Naive thymus-derived CD8-positive, alpha-beta T cell (primary cell): ENCODE measurements at regions not wholly inside any gene's neighbourhood (a gene's known extent, or its start where the extent isn't known, plus 50 kb on each side); places are given as distances from the start of the nearest gene placed in this dataset.
"Not testable (repeated sequence)": the region's sequence is repeated elsewhere in the genome, so short reads cannot be mapped to it uniquely, and the experiment has no call there.

ENCODE experiments used
- ATAC-seq, 2 donors: fragments of 150-1000 bp; cut with Tn5 transposase in 1 of 2; sonication (Bioruptor Pico), chemical (Tn5 transposase) in 1 of 2; 1 replicate in 1 of 2; 2 replicates in 1 of 2; pipeline ENCODE4 v1.10.0; 2021; ENCODE audit warnings: mild to moderate bottlenecking in 2 of 2, moderate library complexity in 2 of 2
- POLR2A ChIA-PET: fragments of 350-600 bp; sonication (Branson Sonifier 250); formaldehyde crosslinking; loops from one replicate; lab custom pipeline; 2021; ENCODE audit warnings: antibody characterized with exemption; lab: Charles Lee
- DNase-seq, 10 donors: peaks; one replicate each; pipeline versions ENCODE4 v3.0.0 to v3.0.0-alpha.2; 2020 to 2022
- H3K27ac Mint-ChIP-seq, 10 donors: one replicate each; pipeline ENCODE4 v1.8.0; 2020 to 2022; ENCODE audit warnings: mild to moderate bottlenecking in 10 of 10, mixed read lengths in 10 of 10, moderate library complexity in 4 of 10, inconsistent platforms in 1 of 10
- H3K27me3 Mint-ChIP-seq, 5 donors: one replicate each; pipeline ENCODE4 v1.8.0; 2021 to 2022; ENCODE audit warnings: mixed read lengths in 5 of 5
- H3K36me3 Mint-ChIP-seq, 3 donors: one replicate each; pipeline ENCODE4 v1.8.0; 2020 to 2022; ENCODE audit warnings: mixed read lengths in 3 of 3, mild to moderate bottlenecking in 2 of 3, inconsistent platforms in 1 of 3
- H3K4me1 Mint-ChIP-seq, 4 donors: one replicate each; pipeline ENCODE4 v1.8.0; 2021 to 2022; ENCODE audit warnings: mixed read lengths in 4 of 4
- H3K4me3 Mint-ChIP-seq, 10 donors: one replicate each; pipeline ENCODE4 v1.8.0; 2020 to 2022; ENCODE audit warnings: mild to moderate bottlenecking in 10 of 10, mixed read lengths in 10 of 10, moderate library complexity in 6 of 10, inconsistent platforms in 1 of 10
- H3K9me3 Mint-ChIP-seq, 9 donors: one replicate each; pipeline ENCODE4 v1.8.0; 2020 to 2022; ENCODE audit warnings: mixed read lengths in 9 of 9, mild to moderate bottlenecking in 3 of 9, inconsistent platforms in 1 of 9, moderate library complexity in 1 of 9

DNA sequence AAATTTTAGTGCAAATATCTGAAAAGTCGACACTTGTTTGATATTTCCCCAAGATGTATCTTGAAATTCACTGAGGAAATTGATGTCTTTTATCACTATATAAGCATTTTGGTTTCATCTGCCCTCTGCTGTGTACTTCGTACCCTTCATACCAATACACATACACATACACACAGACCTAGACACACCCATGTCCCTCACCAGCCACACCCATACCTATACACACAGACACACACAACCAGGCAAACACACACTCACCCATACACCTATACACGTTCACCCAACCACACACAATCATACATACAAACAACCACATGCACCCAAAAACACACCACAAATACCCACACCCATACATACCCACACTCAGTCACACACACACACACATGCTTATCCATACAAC lies 367.8 kb downstream of the HINT1 start:
- H3K27me3 Mint-ChIP-seq: peaks cover 0 to 15% (median 0%) of the 10 kb centered on the region in 5 donors
- no peak overlapping the region for H3K27ac Mint-ChIP-seq
- DNase-seq: no peak
- H3K4me1 Mint-ChIP-seq: no peaks in the 10 kb centered on the region
- no peak overlapping the region for H3K4me3 Mint-ChIP-seq
- peaks cover 4 to 33% (median 11%) of the 10 kb centered on the region in 9 donors for H3K9me3 Mint-ChIP-seq
- H3K36me3 Mint-ChIP-seq: peaks cover 0 to 17% (median 3%) of the 10 kb centered on the region in 3 donors
- ATAC-seq: no peak
- POLR2A ChIA-PET: no interaction called here

DNA sequence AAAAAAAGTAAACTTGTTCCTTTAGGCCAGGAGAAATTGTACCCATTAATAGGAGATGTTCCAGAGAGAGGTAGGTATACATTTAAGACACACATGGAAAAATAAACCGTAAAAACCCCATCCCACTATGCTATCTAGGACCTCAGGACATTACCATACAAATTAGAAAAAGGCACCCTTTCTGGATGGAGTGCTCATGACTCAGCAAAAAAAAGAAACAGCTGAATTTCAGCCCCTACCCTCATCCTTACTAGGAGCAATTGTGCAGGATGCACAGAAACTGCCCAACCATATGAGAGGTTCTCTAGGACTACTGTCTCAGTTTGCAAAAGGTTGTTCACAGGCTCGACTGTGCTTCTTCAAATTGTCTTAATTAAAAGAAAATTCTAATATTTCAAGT lies 368.2 kb downstream of the HINT1 start:
- peaks cover 0 to 17% (median 3%) of the 10 kb centered on the region in 3 donors for H3K36me3 Mint-ChIP-seq
- peaks cover 4 to 32% (median 11%) of the 10 kb centered on the region in 9 donors for H3K9me3 Mint-ChIP-seq
- no peak overlapping the region for H3K27ac Mint-ChIP-seq
- DNase-seq (no peak), ATAC-seq (no peak)
- H3K4me3 Mint-ChIP-seq: no peak overlapping the region
- peaks cover 0 to 12% (median 0%) of the 10 kb centered on the region in 5 donors for H3K27me3 Mint-ChIP-seq
- POLR2A ChIA-PET: no interaction called here
- no peaks in the 10 kb centered on the region for H3K4me1 Mint-ChIP-seq

DNA sequence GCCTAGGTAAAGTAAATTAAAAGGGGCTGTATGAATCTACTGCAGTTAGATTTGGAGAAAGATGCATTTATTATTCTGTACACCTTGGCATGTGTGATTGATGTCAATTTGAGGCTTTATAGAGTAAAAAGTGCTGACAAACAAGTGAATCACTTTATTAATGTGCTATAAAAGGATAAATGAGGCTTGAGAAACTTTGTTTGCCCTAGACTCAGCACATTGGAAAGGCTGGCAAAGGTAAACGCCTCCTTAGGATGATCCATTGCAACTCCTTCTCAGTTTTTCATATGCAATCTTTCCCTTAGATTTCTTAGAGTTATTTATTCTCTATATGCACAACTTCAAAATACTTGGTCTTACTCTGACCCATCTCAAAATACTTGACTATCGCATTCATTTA lies 369.0 kb downstream of the HINT1 start:
- Mint-ChIP-seq H3K4me1 (no peaks in the 10 kb centered on the region), H3K4me3 (no peak overlapping the region), H3K9me3 (peaks cover 4 to 34% (median 10%) of the 10 kb centered on the region in 9 donors), H3K36me3 (peaks cover 0 to 19% (median 0%) of the 10 kb centered on the region in 3 donors), H3K27ac (no peak overlapping the region), H3K27me3 (peaks cover 0 to 17% (median 1%) of the 10 kb centered on the region in 5 donors)
- ATAC-seq (no peak), DNase-seq (no peak)
- POLR2A ChIA-PET: no interaction called here

DNA sequence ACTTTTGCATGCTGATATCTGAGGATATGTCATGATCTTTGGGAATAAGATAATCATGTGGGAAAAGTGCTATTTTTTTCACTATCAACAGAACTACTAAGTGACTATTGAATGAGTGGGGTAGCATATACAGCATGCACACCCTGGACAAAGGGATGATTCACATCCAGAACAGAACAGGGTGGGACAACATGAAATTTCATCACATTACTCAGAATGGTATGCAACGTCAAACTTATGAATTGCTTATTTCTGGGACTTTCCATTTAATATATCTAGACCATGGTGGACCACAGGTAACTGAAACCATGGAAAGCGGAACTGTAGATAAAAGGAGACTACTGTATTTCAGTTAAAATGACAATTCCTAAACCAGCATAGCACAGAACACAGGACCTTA lies 370.0 kb downstream of the HINT1 start:
- POLR2A ChIA-PET: no interaction called here
- DNase-seq (no peak), ATAC-seq (no peak)
- Mint-ChIP-seq H3K4me3 (no peak overlapping the region), H3K27ac (no peak overlapping the region), H3K9me3 (peaks cover 0 to 29% (median 10%) of the 10 kb centered on the region in 9 donors), H3K36me3 (peaks cover 0 to 15% (median 0%) of the 10 kb centered on the region in 3 donors), H3K4me1 (no peaks in the 10 kb centered on the region), H3K27me3 (peaks cover 0 to 17% (median 3%) of the 10 kb centered on the region in 5 donors)

DNA sequence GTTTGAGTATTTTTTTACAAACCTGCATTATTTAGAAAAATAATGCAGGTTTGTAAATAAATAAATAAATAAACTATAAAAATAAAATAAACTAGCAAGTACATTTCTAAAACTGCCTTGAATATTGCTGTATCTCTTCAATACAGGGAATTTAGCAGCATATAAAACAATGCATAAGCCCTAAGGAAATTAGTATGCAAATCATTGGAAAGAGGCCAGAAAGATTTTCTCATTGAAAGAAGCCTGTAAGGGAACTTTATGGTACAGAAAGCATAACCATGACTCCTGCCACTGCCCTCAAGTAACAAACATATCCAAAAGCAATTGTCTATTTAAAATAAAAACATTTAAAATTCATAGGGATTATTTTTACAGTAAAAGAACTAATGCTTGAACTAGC lies 387.3 kb downstream of the HINT1 start:
- Mint-ChIP-seq H3K9me3 (peaks cover 0 to 3% (median 0%) of the 10 kb centered on the region in 9 donors), H3K4me3 (no peak overlapping the region)

DNA sequence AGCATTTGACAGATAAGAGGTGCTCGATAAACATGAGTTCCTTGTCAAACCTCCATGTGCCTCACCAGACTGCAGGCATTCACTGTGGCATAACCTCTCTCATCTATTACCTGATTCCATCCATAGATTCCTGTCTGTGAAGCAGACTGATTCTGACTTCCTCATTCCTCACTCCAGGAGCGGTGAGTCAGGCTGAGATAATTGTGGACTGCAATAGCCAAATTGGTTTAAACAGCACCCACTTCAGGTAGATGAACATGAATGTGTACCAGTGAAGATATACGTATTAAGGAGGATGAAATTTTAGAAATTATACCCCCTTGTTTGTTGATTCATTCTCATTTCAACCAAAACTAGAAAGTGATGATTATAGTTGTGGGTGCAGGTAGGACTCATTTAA lies 391.2 kb downstream of the HINT1 start:
- no peaks in the 10 kb centered on the region for H3K4me1 Mint-ChIP-seq
- DNase-seq (no peak), ATAC-seq (no peak)
- peaks cover 13 to 34% (median 19%) of the 10 kb centered on the region in 5 donors for H3K27me3 Mint-ChIP-seq
- no peaks in the 10 kb centered on the region for H3K36me3 Mint-ChIP-seq
- POLR2A ChIA-PET: no interaction called here
- no peaks in the 10 kb centered on the region for H3K9me3 Mint-ChIP-seq
- no peak overlapping the region for H3K27ac Mint-ChIP-seq
- H3K4me3 Mint-ChIP-seq: no peak overlapping the region

More for the DNA sequence above, 387.3 kb downstream of the HINT1 start:
- no peaks in the 10 kb centered on the region for H3K36me3 Mint-ChIP-seq
- H3K27ac Mint-ChIP-seq: no peak overlapping the region
- no peak for DNase-seq
- no peak for ATAC-seq
- no peaks in the 10 kb centered on the region for H3K4me1 Mint-ChIP-seq
- peaks cover 6 to 31% (median 16%) of the 10 kb centered on the region in 5 donors for H3K27me3 Mint-ChIP-seq
- POLR2A ChIA-PET: no interaction called here

DNA sequence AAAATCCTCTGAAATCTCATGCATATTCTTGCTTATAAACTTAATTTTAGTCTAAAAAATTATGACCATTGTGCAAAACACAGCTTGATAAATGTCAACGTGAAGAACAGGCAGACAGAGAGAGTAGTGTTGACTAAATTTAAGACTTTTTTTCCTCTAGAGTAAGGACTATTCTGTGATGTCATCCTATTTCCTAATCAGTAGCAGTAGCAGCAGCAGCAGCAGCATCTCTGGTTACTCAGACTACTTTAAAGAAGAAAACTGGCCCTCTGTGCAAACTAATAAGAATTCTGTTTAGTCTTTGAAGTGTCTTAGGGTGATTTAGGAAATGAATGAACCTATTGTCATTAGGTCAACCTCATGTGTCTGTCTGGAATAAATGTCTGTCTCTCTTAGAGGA lies 403.0 kb downstream of the HINT1 start:
- H3K27ac Mint-ChIP-seq: no peak overlapping the region
- ATAC-seq: no peak
- POLR2A ChIA-PET: interaction anchor here (0.7 kb wide), 1 partner anchor 654 kb away, joined by 4 read pairs; no protein-coding TSS in a partner anchor
- no peaks in the 10 kb centered on the region for H3K4me1 Mint-ChIP-seq
- no peak for DNase-seq
- H3K4me3 Mint-ChIP-seq: no peak overlapping the region
- peaks cover 11 to 24% (median 13%) of the 10 kb centered on the region in 5 donors for H3K27me3 Mint-ChIP-seq
- peaks cover 0 to 6% (median 2%) of the 10 kb centered on the region in 9 donors for H3K9me3 Mint-ChIP-seq
- H3K36me3 Mint-ChIP-seq: peaks cover 0 to 6% (median 3%) of the 10 kb centered on the region in 3 donors

DNA sequence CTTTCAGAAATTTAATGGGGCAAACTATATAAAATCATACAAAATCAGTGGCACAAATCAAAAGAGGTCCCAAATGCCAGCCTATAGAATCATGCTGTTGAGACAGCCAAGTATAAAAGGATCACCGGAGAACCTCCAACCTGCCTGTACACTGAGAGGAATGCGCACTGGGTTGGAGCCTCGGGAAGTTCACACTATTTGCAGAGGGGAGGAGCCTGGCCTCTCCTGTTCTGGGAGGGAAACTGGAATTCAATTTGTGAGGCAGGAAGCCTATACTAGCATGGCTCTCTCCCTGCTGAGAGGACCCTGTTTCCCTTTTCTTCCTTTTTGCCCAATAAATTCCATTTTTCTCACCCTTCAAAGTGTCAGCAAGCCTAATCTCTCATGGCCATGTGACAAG lies 406.0 kb downstream of the HINT1 start:
- Mint-ChIP-seq H3K4me1 (no peaks in the 10 kb centered on the region), H3K27me3 (peaks cover 0 to 6% (median 4%) of the 10 kb centered on the region in 5 donors), H3K27ac (no peak overlapping the region), H3K9me3 (peaks cover 0 to 2% (median 0%) of the 10 kb centered on the region in 9 donors), H3K36me3 (no peaks in the 10 kb centered on the region), H3K4me3 (no peak overlapping the region)
- ATAC-seq (no peak), DNase-seq (no peak)
- POLR2A ChIA-PET: no interaction called here

DNA sequence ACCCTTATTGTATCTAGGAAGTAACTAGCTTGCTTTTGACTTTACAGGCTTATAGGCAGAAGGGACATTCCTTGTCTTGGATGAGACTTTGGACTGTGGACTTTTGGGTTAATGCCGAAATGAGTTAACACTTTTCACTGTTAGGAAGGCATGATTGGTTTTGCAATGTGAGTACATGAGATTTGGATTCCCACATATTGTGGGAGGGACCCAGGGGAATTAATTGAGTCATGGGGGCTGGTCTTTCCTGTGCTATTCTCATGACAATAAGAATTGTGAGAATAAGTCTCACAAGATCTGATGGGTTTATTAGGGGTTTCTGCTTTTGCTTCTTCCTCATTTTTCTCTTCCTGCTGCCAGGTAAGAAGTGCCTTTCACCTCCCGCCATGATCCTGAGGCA lies 417.5 kb downstream of the HINT1 start:
- peaks cover 0 to 8% (median 0%) of the 10 kb centered on the region in 3 donors for H3K36me3 Mint-ChIP-seq

DNA sequence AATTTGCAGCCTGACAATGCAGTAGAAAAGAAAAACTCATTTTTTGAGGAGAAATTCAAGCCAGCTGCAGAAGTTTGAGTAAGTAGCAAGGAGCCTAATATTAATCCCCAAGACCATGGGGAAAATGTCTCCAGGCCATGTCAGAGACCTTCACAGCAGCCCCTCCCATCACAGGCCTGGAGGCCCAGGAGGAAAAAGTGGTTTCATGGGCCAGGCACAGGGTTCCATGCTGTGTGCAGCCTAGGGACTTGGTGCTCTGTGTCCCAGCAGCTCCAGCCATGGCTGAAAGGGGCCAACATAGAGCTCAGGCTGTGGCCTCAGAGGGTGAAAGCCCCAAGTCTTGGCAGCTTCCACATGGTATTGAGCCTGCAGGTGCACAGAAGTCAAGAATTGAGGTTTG lies 418.4 kb downstream of the HINT1 start:
- POLR2A ChIA-PET, H3K27ac Mint-ChIP-seq, H3K4me1 Mint-ChIP-seq, ATAC-seq, H3K4me3 Mint-ChIP-seq, H3K36me3 Mint-ChIP-seq, DNase-seq: not testable (repeated sequence)
- peaks cover 0 to 13% (median 5%) of the 10 kb centered on the region in 9 donors for H3K9me3 Mint-ChIP-seq
- H3K27me3 Mint-ChIP-seq: peaks cover 0 to 13% (median 8%) of the 10 kb centered on the region in 5 donors

More for the DNA sequence above, 417.5 kb downstream of the HINT1 start:
- H3K9me3 Mint-ChIP-seq: peaks cover 0 to 13% (median 3%) of the 10 kb centered on the region in 9 donors
- H3K27ac Mint-ChIP-seq: no peak overlapping the region
- DNase-seq: no peak
- ATAC-seq: no peak
- no peak overlapping the region for H3K4me3 Mint-ChIP-seq
- H3K4me1 Mint-ChIP-seq: no peaks in the 10 kb centered on the region
- POLR2A ChIA-PET: no interaction called here
- H3K27me3 Mint-ChIP-seq: peaks cover 0 to 13% (median 8%) of the 10 kb centered on the region in 5 donors

DNA sequence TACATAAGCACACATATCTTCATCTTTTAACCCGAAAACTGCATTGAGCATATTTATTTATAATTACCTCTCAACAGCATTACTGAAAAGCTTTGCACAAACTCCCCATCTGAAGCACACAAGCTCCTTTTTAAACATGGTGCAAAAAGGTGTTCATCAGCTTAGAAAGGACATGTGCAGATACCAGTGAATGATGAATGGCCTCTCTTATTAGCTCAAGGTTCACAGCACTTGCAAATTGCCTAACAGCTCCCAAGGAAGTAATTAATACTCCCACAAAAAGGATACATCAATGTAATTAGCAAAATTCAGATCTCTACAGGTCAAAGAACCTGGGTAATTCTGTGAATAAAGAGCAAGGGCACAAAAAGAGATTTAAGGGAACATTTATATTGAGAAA lies 422.0 kb downstream of the HINT1 start:
- ATAC-seq (no peak), DNase-seq (no peak)
- peaks cover 0 to 18% (median 0%) of the 10 kb centered on the region in 3 donors for H3K36me3 Mint-ChIP-seq
- H3K27me3 Mint-ChIP-seq: peaks cover 0 to 16% (median 8%) of the 10 kb centered on the region in 5 donors
- peaks cover 0 to 29% (median 14%) of the 10 kb centered on the region in 9 donors for H3K9me3 Mint-ChIP-seq
- no peak overlapping the region for H3K4me3 Mint-ChIP-seq
- H3K27ac Mint-ChIP-seq: no peak overlapping the region
- POLR2A ChIA-PET: no interaction called here
- no peaks in the 10 kb centered on the region for H3K4me1 Mint-ChIP-seq

DNA sequence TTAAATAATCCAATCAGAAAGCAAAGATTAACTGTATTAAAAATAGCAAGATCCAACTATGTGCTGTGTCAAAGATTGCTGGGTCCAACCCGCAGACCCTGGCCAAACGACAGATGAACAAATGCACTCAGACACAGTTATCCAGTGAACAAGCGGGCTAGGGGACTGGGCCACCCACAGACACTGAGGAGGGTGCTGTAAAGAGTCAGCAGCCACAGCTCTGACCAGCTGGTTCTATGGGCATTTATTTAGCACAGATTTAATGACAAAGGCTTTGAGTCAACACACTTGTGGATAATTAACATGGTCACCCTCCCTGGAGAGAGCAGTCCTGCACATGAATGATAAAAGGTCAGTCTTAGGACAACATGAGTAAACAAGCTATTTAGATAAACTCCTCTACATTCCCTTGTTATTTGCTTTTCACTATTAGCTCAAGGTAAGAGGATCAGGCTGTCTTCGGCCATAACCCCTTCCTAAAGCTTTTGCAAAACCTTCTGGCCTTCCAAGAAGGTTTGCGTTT lies 424.9 kb downstream of the HINT1 start:
- Mint-ChIP-seq H3K4me3 (no peak overlapping the region), H3K4me1 (no peaks in the 10 kb centered on the region), H3K9me3 (peaks cover 0 to 25% (median 11%) of the 10 kb centered on the region in 9 donors), H3K27me3 (peaks cover 0 to 3% (median 0%) of the 10 kb centered on the region in 5 donors), H3K27ac (no peak overlapping the region), H3K36me3 (peaks cover 0 to 10% (median 0%) of the 10 kb centered on the region in 3 donors)
- ATAC-seq (no peak), DNase-seq (no peak)
- POLR2A ChIA-PET: no interaction called here

DNA sequence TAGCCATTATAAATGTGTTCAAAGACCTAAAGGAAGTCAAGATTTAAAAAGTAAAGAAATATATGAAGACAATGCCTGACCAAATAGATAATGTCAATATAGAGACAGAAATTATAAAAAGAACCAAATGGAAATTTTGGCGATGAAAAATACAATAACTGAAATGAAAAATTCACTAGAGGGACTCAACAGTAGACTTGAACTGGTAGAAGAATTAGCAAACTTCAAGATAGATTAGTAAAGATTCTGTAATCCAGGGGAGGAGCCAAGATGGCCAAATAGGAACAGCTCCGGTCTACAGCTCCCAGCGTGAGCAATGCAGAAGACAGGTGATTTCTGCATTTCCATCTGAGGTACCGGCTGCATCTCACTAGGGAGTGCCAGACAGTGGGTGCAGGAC lies 433.2 kb downstream of the HINT1 start:
- POLR2A ChIA-PET: no interaction called here
- peaks cover 0 to 1% (median 0%) of the 10 kb centered on the region in 5 donors for H3K27me3 Mint-ChIP-seq
- H3K36me3 Mint-ChIP-seq: peaks cover 0 to 13% (median 6%) of the 10 kb centered on the region in 3 donors

More for the DNA sequence above, 433.2 kb downstream of the HINT1 start:
- no peaks in the 10 kb centered on the region for H3K4me1 Mint-ChIP-seq
- DNase-seq (no peak), ATAC-seq (no peak)
- no peak overlapping the region for H3K27ac Mint-ChIP-seq
- H3K4me3 Mint-ChIP-seq: no peak overlapping the region
- H3K9me3 Mint-ChIP-seq: peaks cover 5 to 16% (median 12%) of the 10 kb centered on the region in 9 donors
